HEK293 (cell line): ENCODE measurements at regions not wholly inside any gene's neighbourhood (a gene's known extent, or its start where the extent isn't known, plus 50 kb on each side); places are given as distances from the start of the nearest gene placed in this dataset.
A peak's percentile ranks its signal among the peaks of the same experiment; 100 is the strongest.

Experiments used
- CTCF ChIA-PET: fragments of 350-600 bp; formaldehyde crosslinking; extraction: SDS; loops from one replicate; lab custom pipeline; 2021; ENCODE audit warnings: antibody characterized with exemption; lab: Yijun Ruan, JAX
- POLR2A ChIA-PET: fragments of 300-600 bp; formaldehyde crosslinking; extraction: SDS; loops from one replicate; lab custom pipeline; 2020; ENCODE audit warnings: antibody characterized with exemption, inconsistent platforms; lab: Yijun Ruan, JAX
- H3K27ac ChIP-seq: fragments of 200-500 bp; sonication (Bioruptor generic); 2 replicates; pipeline ENCODE4 v1.5.1; 2014; ENCODE audit warnings: low read depth, low read length, control low read depth, inconsistent platforms; ENCODE audit errors: extremely low read depth
- H3K36me3 ChIP-seq, 2 experiments: fragments of 200-500 bp in 1 of 2; sonication (Bioruptor generic) in 1 of 2; 1 replicate in 1 of 2; 2 replicates in 1 of 2; pipeline ENCODE4 v1.5.1; 2014 to 2017; ENCODE audit warnings: inconsistent platforms in 2 of 2, low read length in 2 of 2; ENCODE audit not compliant: control insufficient read depth in 2 of 2, insufficient read depth in 1 of 2
- H3K4me1 ChIP-seq: fragments of 200-500 bp; sonication (Bioruptor generic); 2 replicates; pipeline ENCODE4 v1.5.1; 2014; ENCODE audit warnings: mild to moderate bottlenecking, low read length, inconsistent platforms; ENCODE audit not compliant: control insufficient read depth, insufficient read depth
- H3K4me3 ChIP-seq: 2 replicates; pipeline ENCODE4 v1.5.1; 2011; ENCODE audit warnings: low read depth, mild to moderate bottlenecking, control low read depth, low read length, moderate library complexity
- H3K9me3 ChIP-seq: fragments of 200-500 bp; sonication (Bioruptor generic); 2 replicates; pipeline ENCODE4 v1.5.1; 2014; ENCODE audit warnings: low read depth, low read length, inconsistent platforms; ENCODE audit not compliant: control insufficient read depth, insufficient read depth
- FEZF1 ChIP-seq: fragments of 450-650 bp; formaldehyde crosslinking; IDR thresholded peaks from 2 replicates; pipeline ENCODE4 v1.5.1; 2016; ENCODE audit warnings: missing biosample characterization, missing genetic modification characterization
- REPIN1 ChIP-seq: fragments of 450-650 bp; formaldehyde crosslinking; IDR thresholded peaks from 2 replicates; pipeline ENCODE4 v1.5.1; 2017; ENCODE audit warnings: missing biosample characterization, missing genetic modification characterization, low read depth
- YY2 ChIP-seq: fragments of 450-650 bp; formaldehyde crosslinking; IDR thresholded peaks from 2 replicates; pipeline ENCODE4 v1.5.1; 2016; ENCODE audit warnings: missing biosample characterization, missing genetic modification characterization
- ZFP37 ChIP-seq: fragments of 450-650 bp; formaldehyde crosslinking; IDR thresholded peaks from 2 replicates; pipeline ENCODE4 v1.5.1; 2016; ENCODE audit warnings: missing biosample characterization, missing genetic modification characterization
- ZFP41 ChIP-seq: fragments of 450-650 bp; formaldehyde crosslinking; IDR thresholded peaks from 2 replicates; pipeline ENCODE4 v1.5.1; 2016; ENCODE audit warnings: missing biosample characterization, missing genetic modification characterization, borderline replicate concordance
- ZNF133 ChIP-seq: fragments of 450-650 bp; formaldehyde crosslinking; IDR thresholded peaks from 2 replicates; pipeline ENCODE4 v1.5.1; 2016; ENCODE audit warnings: missing biosample characterization, missing genetic modification characterization
- ZNF138 ChIP-seq: fragments of 450-650 bp; formaldehyde crosslinking; IDR thresholded peaks from 2 replicates; pipeline ENCODE4 v1.5.1; 2016; ENCODE audit warnings: missing biosample characterization, missing genetic modification characterization, borderline replicate concordance
- ZNF23 ChIP-seq: fragments of 450-650 bp; formaldehyde crosslinking; IDR thresholded peaks from 2 replicates; pipeline ENCODE4 v1.5.1; 2016; ENCODE audit warnings: missing biosample characterization, missing genetic modification characterization, borderline replicate concordance
- ZNF274 ChIP-seq, 2 experiments: fragments of 200-500 bp in 1 of 2; fragments of 450-650 bp in 1 of 2; sonication (Bioruptor generic) in 1 of 2; formaldehyde crosslinking in 1 of 2; IDR thresholded peaks; 2 replicates each; pipeline versions ENCODE4 v1.5.1 to v1.6.1; 2014 to 2016; ENCODE audit warnings: borderline replicate concordance in 1 of 2, inconsistent platforms in 1 of 2, low read length in 1 of 2, missing biosample characterization in 1 of 2, missing genetic modification characterization in 1 of 2
- ZNF292 ChIP-seq: fragments of 450-650 bp; formaldehyde crosslinking; IDR thresholded peaks from 2 replicates; pipeline ENCODE4 v1.5.1; 2016; ENCODE audit warnings: low read depth, missing biosample characterization, missing genetic modification characterization, borderline replicate concordance
- ZNF311 ChIP-seq: fragments of 450-650 bp; formaldehyde crosslinking; IDR thresholded peaks from 2 replicates; pipeline ENCODE4 v1.5.1; 2017; ENCODE audit warnings: missing biosample characterization, missing genetic modification characterization, borderline replicate concordance
- ZNF37A ChIP-seq: fragments of 450-650 bp; IDR thresholded peaks from 2 replicates; pipeline ENCODE4 v1.5.1; 2018; ENCODE audit warnings: missing biosample characterization, missing genetic modification characterization
- ZNF394 ChIP-seq: fragments of 450-650 bp; formaldehyde crosslinking; IDR thresholded peaks from 2 replicates; pipeline ENCODE4 v1.5.1; 2016; ENCODE audit warnings: missing biosample characterization, missing genetic modification characterization, mild to moderate bottlenecking, moderate library complexity, borderline replicate concordance
- ZNF510 ChIP-seq: fragments of 450-650 bp; formaldehyde crosslinking; IDR thresholded peaks from 2 replicates; pipeline ENCODE4 v1.5.1; 2018; ENCODE audit warnings: mild to moderate bottlenecking, missing genetic modification characterization, missing biosample characterization; ENCODE audit not compliant: insufficient replicate concordance
- ZNF626 ChIP-seq: fragments of 450-650 bp; sonication (Bioruptor Pico); formaldehyde crosslinking; IDR thresholded peaks from 2 replicates; pipeline ENCODE4 v1.5.1; 2018; ENCODE audit warnings: missing biosample characterization, missing genetic modification characterization, inconsistent platforms
- ZNF639 ChIP-seq: fragments of 450-650 bp; formaldehyde crosslinking; IDR thresholded peaks from 2 replicates; pipeline ENCODE4 v1.5.1; 2016; ENCODE audit warnings: missing biosample characterization, missing genetic modification characterization
- ZNF658 ChIP-seq: fragments of 450-650 bp; formaldehyde crosslinking; IDR thresholded peaks from 2 replicates; pipeline ENCODE4; 2016; ENCODE audit warnings: missing biosample characterization, missing genetic modification characterization
- ZNF776 ChIP-seq: fragments of 450-650 bp; formaldehyde crosslinking; IDR thresholded peaks from 2 replicates; pipeline ENCODE4 v1.5.0; 2017; ENCODE audit warnings: missing biosample characterization, missing genetic modification characterization, borderline replicate concordance
- ZNF785 ChIP-seq: fragments of 450-650 bp; formaldehyde crosslinking; IDR thresholded peaks from 2 replicates; pipeline ENCODE4 v1.5.1; 2016; ENCODE audit warnings: missing biosample characterization, missing genetic modification characterization
- TF ChIP-seq, protein P1 (sequence below): fragments of 450-650 bp; formaldehyde crosslinking; IDR thresholded peaks from 2 replicates; pipeline ENCODE4 v1.5.1; 2016; ENCODE audit warnings: missing biosample characterization, missing genetic modification characterization
- TF ChIP-seq, protein P2 (sequence below): fragments of 450-650 bp; formaldehyde crosslinking; IDR thresholded peaks from 2 replicates; pipeline ENCODE4 v1.5.1; 2016; ENCODE audit warnings: missing biosample characterization, missing genetic modification characterization
- TF ChIP-seq, protein P3 (sequence below): fragments of 450-650 bp; formaldehyde crosslinking; IDR thresholded peaks from 2 replicates; pipeline ENCODE4 v1.5.1; 2016; ENCODE audit warnings: missing biosample characterization, missing genetic modification characterization

- TF ChIP-seq ZNF639, result no peak
- TF ChIP-seq, all 188 proteins: peak for 0
These were observed 163.4 kb downstream of the TRIM29 start (continued) for GRCh38 chr11:119974467-119974866.

GRCh38 chr11:119974051-119974450, 163.9 kb downstream of the TRIM29 start:
- POLR2A ChIA-PET, result no interaction called here
- no peak overlapping the region for H3K27ac ChIP-seq
- no peaks in the 10 kb centered on the region for H3K4me1 ChIP-seq
- no peaks in the 10 kb centered on the region for H3K36me3 ChIP-seq
- no peak overlapping the region for H3K4me3 ChIP-seq
- TF ChIP-seq, protein P1, sequence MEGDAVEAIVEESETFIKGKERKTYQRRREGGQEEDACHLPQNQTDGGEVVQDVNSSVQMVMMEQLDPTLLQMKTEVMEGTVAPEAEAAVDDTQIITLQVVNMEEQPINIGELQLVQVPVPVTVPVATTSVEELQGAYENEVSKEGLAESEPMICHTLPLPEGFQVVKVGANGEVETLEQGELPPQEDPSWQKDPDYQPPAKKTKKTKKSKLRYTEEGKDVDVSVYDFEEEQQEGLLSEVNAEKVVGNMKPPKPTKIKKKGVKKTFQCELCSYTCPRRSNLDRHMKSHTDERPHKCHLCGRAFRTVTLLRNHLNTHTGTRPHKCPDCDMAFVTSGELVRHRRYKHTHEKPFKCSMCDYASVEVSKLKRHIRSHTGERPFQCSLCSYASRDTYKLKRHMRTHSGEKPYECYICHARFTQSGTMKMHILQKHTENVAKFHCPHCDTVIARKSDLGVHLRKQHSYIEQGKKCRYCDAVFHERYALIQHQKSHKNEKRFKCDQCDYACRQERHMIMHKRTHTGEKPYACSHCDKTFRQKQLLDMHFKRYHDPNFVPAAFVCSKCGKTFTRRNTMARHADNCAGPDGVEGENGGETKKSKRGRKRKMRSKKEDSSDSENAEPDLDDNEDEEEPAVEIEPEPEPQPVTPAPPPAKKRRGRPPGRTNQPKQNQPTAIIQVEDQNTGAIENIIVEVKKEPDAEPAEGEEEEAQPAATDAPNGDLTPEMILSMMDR (tag by site-specific recombination), result no peak
- TF ChIP-seq ZNF626 (tag by site-specific recombination) (no peak), ZNF510 (no peak), ZNF23 (tag by site-specific recombination) (no peak), FEZF1 (tag by site-specific recombination) (no peak), ZNF37A (no peak), ZNF311 (no peak), ZNF292 (no peak), ZNF658 (tag by site-specific recombination) (no peak), ZNF274 (IDR thresholded peaks at IDR 0.05; ENCODE audit: low read length) (no peak), ZNF274 (tag by site-specific recombination; IDR thresholded peaks at IDR 0.05; ENCODE audit: borderline replicate concordance) (no peak), ZNF394 (tag by site-specific recombination) (no peak), ZFP41 (no peak), REPIN1 (tag by site-specific recombination) (no peak), YY2 (tag by site-specific recombination) (no peak), ZFP37 (tag by site-specific recombination) (no peak), ZNF785 (tag by site-specific recombination) (no peak), ZNF138 (tag by site-specific recombination) (no peak)
- TF ChIP-seq, protein P2, sequence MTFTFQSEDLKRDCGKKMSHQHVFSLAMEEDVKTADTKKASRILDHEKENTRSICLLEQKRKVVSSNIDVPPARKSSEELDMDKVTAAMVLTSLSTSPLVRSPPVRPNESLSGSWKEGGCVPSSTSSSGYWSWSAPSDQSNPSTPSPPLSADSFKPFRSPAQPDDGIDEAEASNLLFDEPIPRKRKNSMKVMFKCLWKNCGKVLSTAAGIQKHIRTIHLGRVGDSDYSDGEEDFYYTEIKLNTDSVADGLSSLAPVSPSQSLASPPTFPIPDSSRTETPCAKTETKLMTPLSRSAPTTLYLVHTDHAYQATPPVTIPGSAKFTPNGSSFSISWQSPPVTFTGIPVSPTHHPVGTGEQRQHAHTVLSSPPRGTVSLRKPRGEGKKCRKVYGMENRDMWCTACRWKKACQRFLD (tag by site-specific recombination), result no peak
- TF ChIP-seq, protein P3, sequence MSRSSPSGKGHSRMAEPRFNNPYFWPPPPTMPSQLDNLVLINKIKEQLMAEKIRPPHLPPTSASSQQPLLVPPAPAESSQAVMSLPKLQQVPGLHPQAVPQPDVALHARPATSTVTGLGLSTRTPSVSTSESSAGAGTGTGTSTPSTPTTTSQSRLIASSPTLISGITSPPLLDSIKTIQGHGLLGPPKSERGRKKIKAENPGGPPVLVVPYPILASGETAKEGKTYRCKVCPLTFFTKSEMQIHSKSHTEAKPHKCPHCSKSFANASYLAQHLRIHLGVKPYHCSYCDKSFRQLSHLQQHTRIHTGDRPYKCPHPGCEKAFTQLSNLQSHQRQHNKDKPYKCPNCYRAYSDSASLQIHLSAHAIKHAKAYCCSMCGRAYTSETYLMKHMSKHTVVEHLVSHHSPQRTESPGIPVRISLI (tag by site-specific recombination), result no peak
- CTCF ChIA-PET, result no interaction called here
- H3K9me3 ChIP-seq, result no peaks in the 10 kb centered on the region

DNA sequence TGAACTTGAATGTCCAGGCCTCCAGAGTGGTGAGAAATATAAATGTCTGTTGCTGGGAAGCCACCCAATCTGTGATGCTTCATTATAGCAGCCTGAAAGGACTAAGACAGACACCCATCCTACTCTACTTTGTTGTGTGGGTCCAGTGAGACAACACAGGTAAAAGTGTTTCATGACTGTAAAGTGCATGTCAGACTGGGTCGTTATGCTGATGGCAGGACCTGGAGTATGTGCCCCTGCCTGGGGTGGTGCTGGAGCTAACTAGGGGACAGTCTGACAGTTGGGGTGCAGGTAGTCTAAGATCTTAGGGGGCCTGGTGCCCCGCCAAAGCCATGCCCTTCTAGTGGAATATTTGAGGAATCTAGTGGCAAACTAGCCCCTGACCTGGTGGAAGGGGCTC, 165.6 kb downstream of the TRIM29 start:
- ChIA-PET POLR2A (no interaction called here), CTCF (no interaction called here)
- H3K4me3 ChIP-seq, result no peak overlapping the region
- no peak overlapping the region for H3K27ac ChIP-seq
- no peaks in the 10 kb centered on the region for H3K36me3 ChIP-seq
- TF ChIP-seq ZNF133 (peak; percentile 82), ZNF776 (tag by site-specific recombination) (no peak)
- no peaks in the 10 kb centered on the region for H3K9me3 ChIP-seq
- H3K4me1 ChIP-seq, result no peaks in the 10 kb centered on the region
